HFFc6 (cell line): ENCODE measurements at regions not wholly inside any gene's neighbourhood (a gene's known extent, or its start where the extent isn't known, plus 50 kb on each side); places are given as distances from the start of the nearest gene placed in this dataset.

Experiments
- DNase-seq: peaks from one replicate; pipeline ENCODE4 v3.0.0-alpha.2; 2018
- H3K27ac Mint-ChIP-seq: 2 replicates; pipeline ENCODE4 v1.8.0; 2020; ENCODE audit warnings: mild to moderate bottlenecking, mixed read lengths
- H3K27me3 Mint-ChIP-seq: 2 replicates; pipeline ENCODE4 v1.8.0; 2021; ENCODE audit warnings: mild to moderate bottlenecking, moderate library complexity, mixed read lengths; ENCODE audit not compliant: insufficient read depth
- H3K36me3 Mint-ChIP-seq: 2 replicates; pipeline ENCODE4 v1.8.0; 2021; ENCODE audit warnings: low read depth, mixed read lengths
- H3K4me1 Mint-ChIP-seq: 2 replicates; pipeline ENCODE4 v1.8.0; 2020; ENCODE audit warnings: low read depth, mixed read lengths
- H3K4me3 Mint-ChIP-seq: 2 replicates; pipeline ENCODE4 v1.8.0; 2020; ENCODE audit warnings: mild to moderate bottlenecking, moderate library complexity, mixed read lengths
- H3K9me3 Mint-ChIP-seq: 2 replicates; pipeline ENCODE4 v1.8.0; 2020; ENCODE audit warnings: mild to moderate bottlenecking, mixed read lengths
- TF ChIP-seq, protein P1 (sequence below): fragments of 200-600 bp; sonication (generic); IDR thresholded peaks from 2 replicates; pipeline ENCODE4 v1.5.0; 2021; ENCODE audit warnings: antibody characterized with exemption, mild to moderate bottlenecking

DNA sequence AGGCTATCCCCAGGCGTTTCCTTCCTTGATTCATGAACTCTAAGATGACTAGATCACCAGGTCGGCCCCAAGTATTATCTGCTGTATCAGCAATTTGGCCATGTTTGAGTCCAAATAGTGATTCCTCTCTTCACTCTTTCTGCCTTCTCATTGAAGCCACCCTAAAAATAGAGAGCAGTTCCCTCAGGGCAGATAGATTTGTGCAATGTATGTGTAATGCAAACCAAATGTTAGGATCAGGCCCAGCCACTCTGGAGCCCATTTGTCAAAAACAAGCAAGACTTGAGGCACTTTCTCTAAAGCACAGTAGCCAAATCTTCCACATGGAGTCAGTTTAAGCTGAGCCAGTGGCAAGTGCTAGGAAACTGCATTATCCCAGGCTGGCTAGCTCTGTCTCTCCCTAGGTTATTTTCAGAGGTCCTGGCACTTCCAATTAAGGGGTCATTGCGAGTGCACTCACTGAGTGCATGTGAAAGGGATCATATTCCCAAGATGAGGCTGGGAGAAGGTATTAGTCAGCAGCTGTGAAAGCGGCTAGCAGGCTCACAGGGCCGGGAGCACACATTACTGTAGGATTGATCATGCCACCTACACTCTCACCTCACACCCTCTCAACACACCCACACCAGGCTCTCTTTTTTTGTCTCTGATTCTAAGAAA lies 97.9 kb upstream of the RAB3GAP2 start:
- Mint-ChIP-seq H3K27me3 (peaks cover 3% of the 10 kb centered on the region), H3K36me3 (no peaks in the 10 kb centered on the region), H3K27ac (peak overlapping the region; percentile 63; the same call in 1 of the 2 replicates), H3K9me3 (no peaks in the 10 kb centered on the region; the same call in 1 of the 2 replicates), H3K4me3 (no peak overlapping the region; the same call in 1 of the 2 replicates), H3K4me1 (peaks cover 13% of the 10 kb centered on the region; the same call in 1 of the 2 replicates)
- peak; percentile 92 for DNase-seq
- TF ChIP-seq, protein P1, sequence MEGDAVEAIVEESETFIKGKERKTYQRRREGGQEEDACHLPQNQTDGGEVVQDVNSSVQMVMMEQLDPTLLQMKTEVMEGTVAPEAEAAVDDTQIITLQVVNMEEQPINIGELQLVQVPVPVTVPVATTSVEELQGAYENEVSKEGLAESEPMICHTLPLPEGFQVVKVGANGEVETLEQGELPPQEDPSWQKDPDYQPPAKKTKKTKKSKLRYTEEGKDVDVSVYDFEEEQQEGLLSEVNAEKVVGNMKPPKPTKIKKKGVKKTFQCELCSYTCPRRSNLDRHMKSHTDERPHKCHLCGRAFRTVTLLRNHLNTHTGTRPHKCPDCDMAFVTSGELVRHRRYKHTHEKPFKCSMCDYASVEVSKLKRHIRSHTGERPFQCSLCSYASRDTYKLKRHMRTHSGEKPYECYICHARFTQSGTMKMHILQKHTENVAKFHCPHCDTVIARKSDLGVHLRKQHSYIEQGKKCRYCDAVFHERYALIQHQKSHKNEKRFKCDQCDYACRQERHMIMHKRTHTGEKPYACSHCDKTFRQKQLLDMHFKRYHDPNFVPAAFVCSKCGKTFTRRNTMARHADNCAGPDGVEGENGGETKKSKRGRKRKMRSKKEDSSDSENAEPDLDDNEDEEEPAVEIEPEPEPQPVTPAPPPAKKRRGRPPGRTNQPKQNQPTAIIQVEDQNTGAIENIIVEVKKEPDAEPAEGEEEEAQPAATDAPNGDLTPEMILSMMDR, result no peak

DNA sequence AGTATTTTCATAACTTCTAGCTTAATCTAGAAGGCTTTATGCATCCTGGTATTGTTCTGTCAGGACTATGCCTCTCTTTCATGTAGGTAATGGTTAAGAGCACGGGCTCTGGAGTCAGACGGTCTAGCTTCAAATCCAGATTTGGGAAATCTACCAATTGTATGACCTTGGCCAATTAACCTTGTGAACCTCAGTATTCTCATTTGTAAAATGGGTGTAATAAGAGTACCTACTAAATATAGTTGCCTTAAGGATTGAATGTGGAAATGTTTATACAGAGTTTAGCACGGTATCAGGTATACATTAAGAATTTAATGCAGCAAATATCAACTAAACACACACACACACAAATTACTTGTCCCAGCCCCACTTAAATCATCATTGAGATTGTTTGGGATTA lies 97.3 kb upstream of the RAB3GAP2 start:
- peak overlapping the region; percentile 63; the same call in 1 of the 2 replicates for H3K27ac Mint-ChIP-seq
- peaks cover 3% of the 10 kb centered on the region for H3K27me3 Mint-ChIP-seq
- no peaks in the 10 kb centered on the region; the same call in 1 of the 2 replicates for H3K9me3 Mint-ChIP-seq
- H3K4me1 Mint-ChIP-seq, result peaks cover 13% of the 10 kb centered on the region; the same call in 1 of the 2 replicates
- H3K4me3 Mint-ChIP-seq, result no peak overlapping the region
- no peak for DNase-seq
- TF ChIP-seq, protein P1, result no peak
- no peaks in the 10 kb centered on the region for H3K36me3 Mint-ChIP-seq

DNA sequence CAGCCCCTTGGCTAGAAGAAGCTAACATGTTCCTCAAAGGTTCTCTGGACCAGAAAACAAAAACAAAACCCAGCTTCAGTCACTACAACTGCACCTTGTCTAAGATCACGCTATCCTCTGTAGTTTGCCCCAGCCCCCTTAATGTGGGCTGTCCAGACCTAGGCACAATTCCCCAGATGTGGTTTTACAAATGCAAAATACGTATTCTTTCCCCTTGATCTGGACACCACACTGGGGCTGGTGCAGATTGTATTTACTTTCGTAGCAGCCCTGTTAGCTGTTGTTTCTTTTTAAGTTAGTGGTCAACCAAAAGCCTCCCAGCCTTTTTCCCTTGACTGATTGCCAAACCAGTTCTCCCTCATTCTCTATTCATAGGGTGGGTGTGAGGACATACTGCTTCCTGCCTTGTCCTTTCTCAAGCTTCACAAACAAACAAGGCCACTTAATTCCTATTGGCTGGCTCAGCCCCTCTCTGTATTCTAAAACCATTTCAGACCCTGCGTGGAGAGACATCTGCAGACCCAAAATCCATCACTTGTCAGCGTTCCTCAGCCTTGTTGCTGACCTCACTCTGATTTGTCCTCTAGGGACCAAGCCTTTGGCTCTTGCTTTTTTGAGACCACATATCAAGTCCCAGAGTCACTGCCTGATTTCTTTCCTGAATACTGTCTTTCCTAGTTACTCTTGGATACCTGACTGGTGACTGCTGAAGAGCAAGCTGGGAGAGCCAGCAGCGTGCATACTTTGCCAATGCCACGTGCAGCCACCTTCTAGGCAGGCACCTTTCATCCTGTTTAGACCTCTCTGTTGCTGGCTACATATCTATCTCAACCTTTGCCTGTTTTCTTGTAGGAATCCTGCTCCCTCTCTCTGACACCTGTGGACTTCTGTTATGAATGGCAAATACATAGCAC lies 96.4 kb upstream of the RAB3GAP2 start:
- Mint-ChIP-seq H3K27ac (no peak overlapping the region), H3K4me1 (peaks cover 13% of the 10 kb centered on the region; the same call in 1 of the 2 replicates), H3K4me3 (no peak overlapping the region), H3K9me3 (no peaks in the 10 kb centered on the region; the same call in 1 of the 2 replicates), H3K36me3 (no peaks in the 10 kb centered on the region), H3K27me3 (peaks cover 3% of the 10 kb centered on the region)
- peak; percentile 15 for DNase-seq
- TF ChIP-seq, protein P1, result no peak

DNA sequence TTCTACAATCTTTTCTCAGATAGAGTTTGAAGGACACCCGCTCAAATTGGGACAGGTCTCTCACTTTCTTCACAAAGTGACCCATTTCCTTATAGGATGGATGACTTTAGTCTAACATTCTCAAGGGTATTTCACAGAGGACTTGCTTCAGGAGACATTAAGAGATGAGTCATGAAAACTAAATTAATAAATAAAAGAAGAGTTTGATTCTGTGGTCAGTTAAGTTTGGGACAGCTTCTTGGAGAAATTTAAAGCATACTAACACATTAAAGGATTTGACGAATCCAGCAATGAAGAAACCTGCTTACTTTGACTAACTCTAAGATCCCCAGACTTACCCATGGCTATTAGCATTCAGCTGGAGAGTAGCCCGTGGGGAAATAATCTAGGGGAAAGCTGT lies 95.6 kb upstream of the RAB3GAP2 start:
- TF ChIP-seq, protein P1, result no peak
- Mint-ChIP-seq H3K4me1 (peaks cover 13% of the 10 kb centered on the region; the same call in 1 of the 2 replicates), H3K36me3 (no peaks in the 10 kb centered on the region), H3K27ac (no peak overlapping the region), H3K4me3 (no peak overlapping the region), H3K27me3 (peaks cover 3% of the 10 kb centered on the region), H3K9me3 (no peaks in the 10 kb centered on the region; the same call in 1 of the 2 replicates)
- no peak for DNase-seq

DNA sequence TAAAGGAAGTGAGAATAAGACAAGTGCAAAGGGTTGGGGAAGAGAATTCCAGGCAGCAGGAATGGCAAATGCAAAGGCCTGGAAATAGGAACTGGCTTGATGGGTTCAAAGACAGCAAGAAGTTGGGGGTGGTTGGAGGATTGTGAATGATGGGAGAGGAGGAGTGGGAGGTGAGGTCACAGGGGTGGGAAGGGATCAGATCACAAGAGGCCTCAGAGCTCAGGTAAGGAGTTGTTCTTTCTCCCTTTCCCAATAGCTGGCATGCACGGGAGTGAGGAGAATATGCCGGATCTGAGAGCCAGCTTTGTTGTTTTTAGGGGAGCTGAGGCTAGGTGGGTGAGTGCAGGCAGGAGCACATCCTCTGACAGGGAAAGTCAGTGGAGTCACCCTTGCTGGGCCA lies 94.0 kb upstream of the RAB3GAP2 start:
- H3K27ac Mint-ChIP-seq, result no peak overlapping the region
- no peaks in the 10 kb centered on the region for H3K36me3 Mint-ChIP-seq
- no peak for DNase-seq
- no peak overlapping the region for H3K4me3 Mint-ChIP-seq
- TF ChIP-seq, protein P1, result no peak
- H3K4me1 Mint-ChIP-seq, result peaks cover 13% of the 10 kb centered on the region; the same call in 1 of the 2 replicates
- H3K9me3 Mint-ChIP-seq, result no peaks in the 10 kb centered on the region; the same call in 1 of the 2 replicates
- H3K27me3 Mint-ChIP-seq, result peaks cover 5% of the 10 kb centered on the region
